ENCODE measurements at regions not wholly inside any gene's neighbourhood (a gene's known extent, or its start where the extent isn't known, plus 50 kb on each side); places are given as distances from the start of the nearest gene placed in this dataset.

DNA sequence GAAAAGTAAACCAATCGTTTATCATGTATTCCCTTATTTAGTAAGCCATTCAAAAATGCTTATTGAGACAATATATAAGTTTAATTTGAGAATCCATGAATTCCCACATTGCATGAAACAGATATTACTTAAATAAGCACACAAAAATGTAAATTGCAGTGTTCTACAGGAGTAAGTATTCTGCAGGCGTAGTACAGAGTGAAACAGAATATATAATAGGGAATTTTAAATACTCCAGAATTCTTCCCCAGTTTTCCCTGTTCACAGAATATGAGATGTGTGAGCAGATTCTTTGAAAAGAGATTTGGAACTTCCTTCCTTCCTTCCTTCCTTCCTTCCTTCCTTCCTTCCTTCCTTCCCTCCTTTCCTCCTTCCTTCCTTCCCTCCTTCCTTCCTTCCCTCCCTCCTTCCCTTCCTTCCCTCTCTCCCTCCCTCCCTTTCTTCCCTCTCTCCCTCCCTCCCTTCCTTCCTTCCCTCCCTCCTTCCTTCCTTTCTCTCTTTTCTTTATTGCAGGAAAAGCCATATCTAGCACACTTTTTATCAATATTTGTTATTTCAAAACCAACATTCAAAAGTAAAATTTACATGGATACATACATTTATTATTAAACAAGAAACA, 977.7 kb upstream of the LRRTM1 start:
- peaks cover 19% of the 10 kb centered on the region for H3K9me3 Mint-ChIP-seq
- DNase-seq, result no peak
- no peak overlapping the region for H3K4me3 Mint-ChIP-seq
- ChIA-PET CTCF (no interaction called here), POLR2A (no interaction called here)
- H3K4me1 Mint-ChIP-seq (ENCODE audit: low read depth), result no peaks in the 10 kb centered on the region
- no peak overlapping the region for H3K27ac Mint-ChIP-seq
- no peaks in the 10 kb centered on the region for H3K27me3 Mint-ChIP-seq
- intact Hi-C loops (cut with micrococcal nuclease), result no loop called here
- no peaks in the 10 kb centered on the region for H3K36me3 Mint-ChIP-seq

GRCh38 chr2:81276595-81276994, 972.0 kb upstream of the LRRTM1 start:
- DNase-seq, result no peak
- ChIA-PET CTCF (no interaction called here), POLR2A (no interaction called here)
- H3K27ac Mint-ChIP-seq, result no peak overlapping the region
- H3K4me3 Mint-ChIP-seq, result no peak overlapping the region
- no peaks in the 10 kb centered on the region for H3K4me1 Mint-ChIP-seq (ENCODE audit: low read depth)
- intact Hi-C loops (cut with micrococcal nuclease), result no loop called here
- H3K9me3 Mint-ChIP-seq, result peaks cover 26% of the 10 kb centered on the region
- H3K36me3 Mint-ChIP-seq, result no peaks in the 10 kb centered on the region
- H3K27me3 Mint-ChIP-seq, result no peaks in the 10 kb centered on the region

GRCh38 chr2:81266106-81266505, 961.6 kb upstream of the LRRTM1 start:
- Mint-ChIP-seq H3K4me1 (ENCODE audit: low read depth) (no peaks in the 10 kb centered on the region), H3K36me3 (no peaks in the 10 kb centered on the region), H3K27ac (no peak overlapping the region), H3K9me3 (peaks cover 33% of the 10 kb centered on the region), H3K27me3 (no peaks in the 10 kb centered on the region), H3K4me3 (no peak overlapping the region)
- no peak for DNase-seq
- ChIA-PET CTCF (no interaction called here), POLR2A (no interaction called here)
- intact Hi-C loops (cut with micrococcal nuclease), result no loop called here

- no peak for DNase-seq
- ChIA-PET POLR2A (no interaction called here), CTCF (no interaction called here)
- Mint-ChIP-seq H3K9me3 (peaks cover 14% of the 10 kb centered on the region), H3K27me3 (no peaks in the 10 kb centered on the region), H3K4me3 (no peak overlapping the region), H3K36me3 (no peaks in the 10 kb centered on the region), H3K4me1 (ENCODE audit: low read depth) (no peaks in the 10 kb centered on the region), H3K27ac (no peak overlapping the region)
- intact Hi-C loops (cut with micrococcal nuclease), result no loop called here
These were observed 959.4 kb upstream of the LRRTM1 start for GRCh38 chr2:81263989-81264388.

DNA sequence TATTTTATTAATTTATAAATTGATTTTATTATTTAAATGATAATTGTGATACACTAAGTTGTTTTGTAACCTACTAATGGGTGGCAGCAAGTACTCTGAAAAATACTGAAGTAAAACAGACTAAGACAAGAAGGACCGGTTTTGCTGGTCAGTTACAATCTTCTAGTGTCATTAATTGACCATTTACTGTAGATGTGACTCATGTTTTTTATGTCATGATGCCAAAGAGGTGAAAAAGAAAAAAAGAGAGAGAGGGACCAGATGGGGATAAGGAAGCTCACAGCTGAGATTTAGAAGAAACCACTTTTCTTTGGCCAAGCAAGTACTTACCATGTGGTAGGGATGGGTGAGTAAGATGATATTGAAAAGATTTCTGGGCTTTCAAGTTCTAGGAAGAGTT, 955.8 kb upstream of the LRRTM1 start:
- Mint-ChIP-seq H3K27me3 (no peaks in the 10 kb centered on the region), H3K4me3 (no peak overlapping the region), H3K36me3 (no peaks in the 10 kb centered on the region), H3K27ac (no peak overlapping the region), H3K9me3 (peaks cover 6% of the 10 kb centered on the region), H3K4me1 (ENCODE audit: low read depth) (no peaks in the 10 kb centered on the region)
- CTCF ChIA-PET, result no interaction called here
- POLR2A ChIA-PET, result no interaction called here
- intact Hi-C loops (cut with micrococcal nuclease), result no loop called here
- no peak for DNase-seq

GRCh38 chr2:81250270-81250669, 945.7 kb upstream of the LRRTM1 start:
- POLR2A ChIA-PET, result no interaction called here
- intact Hi-C loops (cut with micrococcal nuclease), result no loop called here
- H3K36me3 Mint-ChIP-seq, result no peaks in the 10 kb centered on the region
- H3K4me1 Mint-ChIP-seq (ENCODE audit: low read depth), result no peaks in the 10 kb centered on the region
- no peak for DNase-seq
- no peak overlapping the region for H3K27ac Mint-ChIP-seq
- peaks cover 33% of the 10 kb centered on the region for H3K9me3 Mint-ChIP-seq
- no peak overlapping the region for H3K4me3 Mint-ChIP-seq
- CTCF ChIA-PET, result no interaction called here
- H3K27me3 Mint-ChIP-seq, result no peaks in the 10 kb centered on the region

GRCh38 chr2:81249152-81249551, 944.6 kb upstream of the LRRTM1 start:
- ChIA-PET CTCF (no interaction called here), POLR2A (no interaction called here)
- no peak for DNase-seq
- no peaks in the 10 kb centered on the region for H3K4me1 Mint-ChIP-seq (ENCODE audit: low read depth)
- H3K4me3 Mint-ChIP-seq, result no peak overlapping the region
- peaks cover 32% of the 10 kb centered on the region for H3K9me3 Mint-ChIP-seq
- H3K27me3 Mint-ChIP-seq, result no peaks in the 10 kb centered on the region
- intact Hi-C loops (cut with micrococcal nuclease), result no loop called here
- H3K36me3 Mint-ChIP-seq, result no peaks in the 10 kb centered on the region
- H3K27ac Mint-ChIP-seq, result no peak overlapping the region

- Mint-ChIP-seq H3K4me1 (ENCODE audit: low read depth) (no peaks in the 10 kb centered on the region), H3K36me3 (no peaks in the 10 kb centered on the region), H3K4me3 (no peak overlapping the region), H3K9me3 (peaks cover 21% of the 10 kb centered on the region), H3K27ac (no peak overlapping the region), H3K27me3 (no peaks in the 10 kb centered on the region)
- CTCF ChIA-PET, result no interaction called here
- POLR2A ChIA-PET, result no interaction called here
- no peak for DNase-seq
- intact Hi-C loops (cut with micrococcal nuclease), result no loop called here
These were observed 943.1 kb upstream of the LRRTM1 start for GRCh38 chr2:81247648-81248047.

DNA sequence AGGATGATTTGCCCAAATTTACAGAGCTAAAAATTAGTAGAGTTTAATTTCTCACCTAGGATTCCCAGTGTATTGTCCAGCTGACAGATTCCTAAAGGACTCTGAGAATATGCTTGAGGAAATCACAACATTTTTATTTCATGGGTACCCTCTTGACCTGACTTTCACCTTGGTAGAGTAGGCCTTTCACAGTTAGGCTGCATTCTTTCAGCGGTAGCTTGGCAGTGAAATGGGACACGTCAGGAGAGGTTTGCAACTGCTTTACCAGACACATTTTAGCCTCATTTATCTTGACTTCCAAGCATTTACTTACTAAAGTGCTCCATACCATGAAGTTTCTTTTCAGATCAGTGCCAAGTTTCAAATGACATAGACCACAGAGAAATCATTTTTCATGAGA, 937.9 kb upstream of the LRRTM1 start:
- intact Hi-C loops (cut with micrococcal nuclease), result no loop called here
- no peaks in the 10 kb centered on the region for H3K36me3 Mint-ChIP-seq

GRCh38 chr2:81238462-81238861, 933.9 kb upstream of the LRRTM1 start:
- Mint-ChIP-seq H3K4me3 (no peak overlapping the region), H3K9me3 (peaks cover 15% of the 10 kb centered on the region), H3K4me1 (ENCODE audit: low read depth) (no peaks in the 10 kb centered on the region), H3K27me3 (no peaks in the 10 kb centered on the region), H3K36me3 (no peaks in the 10 kb centered on the region), H3K27ac (no peak overlapping the region)
- CTCF ChIA-PET, result no interaction called here
- POLR2A ChIA-PET, result no interaction called here
- intact Hi-C loops (cut with micrococcal nuclease), result no loop called here
- no peak for DNase-seq

More for the DNA sequence above, 937.9 kb upstream of the LRRTM1 start:
- Mint-ChIP-seq H3K27me3 (no peaks in the 10 kb centered on the region), H3K4me3 (no peak overlapping the region), H3K4me1 (ENCODE audit: low read depth) (no peaks in the 10 kb centered on the region), H3K27ac (no peak overlapping the region), H3K9me3 (peaks cover 14% of the 10 kb centered on the region)
- DNase-seq, result no peak
- ChIA-PET POLR2A (no interaction called here), CTCF (no interaction called here)

DNA sequence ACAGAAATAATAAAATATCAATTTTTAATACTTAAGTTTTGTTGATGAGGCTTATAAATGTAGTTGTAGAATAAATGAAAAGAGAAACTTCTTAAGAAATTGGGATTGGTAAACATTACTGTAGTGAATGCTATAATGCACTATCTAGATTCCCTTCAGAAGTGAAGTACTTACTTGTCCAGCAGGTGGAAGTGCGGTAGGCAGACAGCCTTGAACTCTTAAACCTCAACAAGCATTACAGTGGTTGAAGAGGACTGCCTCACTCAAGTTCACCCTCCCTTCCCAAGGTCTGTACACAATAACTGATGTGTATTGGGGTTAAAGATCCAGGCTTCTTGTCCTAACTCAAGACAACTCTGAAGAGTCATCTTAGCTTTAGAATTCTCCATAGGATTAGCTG, 931.0 kb upstream of the LRRTM1 start:
- intact Hi-C loops (cut with micrococcal nuclease), result no loop called here
- CTCF ChIA-PET, result no interaction called here

DNA sequence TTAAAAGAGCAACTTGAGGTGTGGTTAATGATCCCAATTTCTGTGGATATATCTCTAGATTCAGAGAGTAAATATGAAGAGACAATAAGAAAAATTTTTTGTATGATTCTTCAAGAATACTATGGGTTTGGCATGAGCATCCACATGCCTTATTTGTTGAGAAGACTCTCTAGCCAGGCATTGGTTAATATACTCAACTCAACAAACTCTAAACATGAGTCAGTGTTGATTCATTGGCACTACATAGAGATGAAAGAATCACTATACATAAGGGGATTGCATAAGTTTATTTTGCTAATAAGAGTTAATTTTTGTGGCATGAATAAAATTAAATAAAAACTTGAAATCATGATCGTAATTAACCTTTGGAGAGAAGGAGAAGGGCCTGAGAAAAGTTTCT, 930.2 kb upstream of the LRRTM1 start:
- no peaks in the 10 kb centered on the region for H3K36me3 Mint-ChIP-seq
- DNase-seq, result no peak
- H3K9me3 Mint-ChIP-seq, result peaks cover 30% of the 10 kb centered on the region
- ChIA-PET POLR2A (no interaction called here), CTCF (no interaction called here)
- no peak overlapping the region for H3K27ac Mint-ChIP-seq
- H3K4me1 Mint-ChIP-seq (ENCODE audit: low read depth), result no peaks in the 10 kb centered on the region
- H3K4me3 Mint-ChIP-seq, result no peak overlapping the region
- intact Hi-C loops (cut with micrococcal nuclease), result no loop called here
- H3K27me3 Mint-ChIP-seq, result no peaks in the 10 kb centered on the region

More for the DNA sequence above, 931.0 kb upstream of the LRRTM1 start:
- H3K4me3 Mint-ChIP-seq, result no peak overlapping the region
- POLR2A ChIA-PET, result no interaction called here
- no peaks in the 10 kb centered on the region for H3K36me3 Mint-ChIP-seq
- H3K9me3 Mint-ChIP-seq, result peaks cover 29% of the 10 kb centered on the region
- no peaks in the 10 kb centered on the region for H3K4me1 Mint-ChIP-seq (ENCODE audit: low read depth)
- no peak overlapping the region for H3K27ac Mint-ChIP-seq
- DNase-seq, result no peak
- no peaks in the 10 kb centered on the region for H3K27me3 Mint-ChIP-seq

DNA sequence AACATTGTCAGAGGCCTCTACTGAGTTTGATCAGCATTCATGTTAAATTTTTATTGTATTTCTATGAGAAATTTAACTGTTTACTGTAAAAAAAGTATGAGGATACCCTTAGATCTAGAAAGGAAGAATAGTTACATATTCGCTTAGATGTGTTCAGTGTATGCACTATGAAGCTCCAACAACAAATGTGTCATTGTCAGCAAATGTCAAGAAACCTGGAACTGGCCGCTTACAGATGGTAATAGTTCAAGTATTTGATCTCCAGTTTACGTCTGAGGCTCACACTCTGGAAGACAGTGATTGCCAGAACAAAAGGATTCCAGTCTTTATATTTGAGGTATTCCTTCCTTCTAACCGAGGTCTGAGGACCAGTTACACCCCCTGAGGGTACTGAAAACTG, 921.2 kb upstream of the LRRTM1 start:
- ChIA-PET CTCF (no interaction called here), POLR2A (no interaction called here)
- no peak for DNase-seq
- no peaks in the 10 kb centered on the region for H3K36me3 Mint-ChIP-seq
- no peak overlapping the region for H3K4me3 Mint-ChIP-seq
- intact Hi-C loops (cut with micrococcal nuclease), result no loop called here
- H3K27ac Mint-ChIP-seq, result no peak overlapping the region
- H3K27me3 Mint-ChIP-seq, result no peaks in the 10 kb centered on the region
- H3K4me1 Mint-ChIP-seq (ENCODE audit: low read depth), result no peaks in the 10 kb centered on the region
- peaks cover 24% of the 10 kb centered on the region for H3K9me3 Mint-ChIP-seq

- intact Hi-C loops (cut with micrococcal nuclease), result no loop called here
- CTCF ChIA-PET, result no interaction called here
- Mint-ChIP-seq H3K27ac (no peak overlapping the region), H3K9me3 (peaks cover 36% of the 10 kb centered on the region), H3K4me3 (no peak overlapping the region), H3K36me3 (no peaks in the 10 kb centered on the region), H3K4me1 (ENCODE audit: low read depth) (no peaks in the 10 kb centered on the region), H3K27me3 (no peaks in the 10 kb centered on the region)
- DNase-seq, result no peak
- POLR2A ChIA-PET, result no interaction called here
These were observed 909.0 kb upstream of the LRRTM1 start for GRCh38 chr2:81213598-81213997.

All from activated CD4-positive, alpha-beta memory T cell treated with anti-CD3 and anti-CD28 coated beads for 36 hours (primary cell).